GM03348 (cell line): ENCODE measurements at regions not wholly inside any gene's neighbourhood (a gene's known extent, or its start where the extent isn't known, plus 50 kb on each side); places are given as distances from the start of the nearest gene placed in this dataset.
"Not testable (repeated sequence)": the region's sequence is repeated elsewhere in the genome, so short reads cannot be mapped to it uniquely, and the experiment has no call there.

Source experiments
- DNase-seq: peaks from one replicate; pipeline ENCODE4 v3.0.0; 2012; ENCODE audit warnings: low spot score

DNA sequence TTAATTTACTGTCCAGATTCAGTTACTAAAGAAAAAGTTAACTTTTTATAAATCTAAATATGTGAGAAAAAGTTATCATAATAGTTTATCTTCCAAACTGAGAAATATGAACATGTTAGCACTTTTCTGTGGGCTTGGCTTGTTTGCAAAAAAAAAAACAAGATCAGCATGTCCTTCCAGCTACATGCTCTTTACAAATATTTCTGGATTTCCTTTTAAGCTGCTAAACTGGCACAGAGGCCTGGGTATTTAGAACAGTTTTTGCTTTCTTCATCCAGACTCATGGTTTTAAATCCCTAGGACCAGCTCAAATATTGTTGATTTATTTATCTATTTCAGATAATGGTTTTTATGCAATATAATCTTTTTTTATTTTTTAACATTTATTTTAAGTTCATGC lies 1444.5 kb upstream of the FLRT2 start:
- no peak for DNase-seq

DNA sequence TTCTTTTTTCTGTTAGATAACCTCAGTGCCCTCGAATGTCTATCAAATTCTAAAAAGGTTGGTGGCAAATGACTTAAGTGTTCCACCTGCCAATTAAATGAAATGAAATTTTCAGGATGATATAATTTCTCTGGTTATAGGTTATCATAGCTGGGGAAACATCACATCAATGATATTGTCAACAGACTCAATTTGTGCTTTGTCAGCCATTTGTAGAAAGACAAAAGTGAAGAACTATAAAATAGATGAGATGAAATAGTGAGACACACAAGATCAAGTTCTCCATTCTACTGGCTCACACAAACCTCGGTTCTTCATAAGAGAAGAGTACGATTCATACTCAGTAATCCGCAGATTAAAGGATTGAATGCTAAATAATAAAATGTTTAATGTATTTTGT lies 1443.2 kb upstream of the FLRT2 start:
- DNase-seq, result no peak

DNA sequence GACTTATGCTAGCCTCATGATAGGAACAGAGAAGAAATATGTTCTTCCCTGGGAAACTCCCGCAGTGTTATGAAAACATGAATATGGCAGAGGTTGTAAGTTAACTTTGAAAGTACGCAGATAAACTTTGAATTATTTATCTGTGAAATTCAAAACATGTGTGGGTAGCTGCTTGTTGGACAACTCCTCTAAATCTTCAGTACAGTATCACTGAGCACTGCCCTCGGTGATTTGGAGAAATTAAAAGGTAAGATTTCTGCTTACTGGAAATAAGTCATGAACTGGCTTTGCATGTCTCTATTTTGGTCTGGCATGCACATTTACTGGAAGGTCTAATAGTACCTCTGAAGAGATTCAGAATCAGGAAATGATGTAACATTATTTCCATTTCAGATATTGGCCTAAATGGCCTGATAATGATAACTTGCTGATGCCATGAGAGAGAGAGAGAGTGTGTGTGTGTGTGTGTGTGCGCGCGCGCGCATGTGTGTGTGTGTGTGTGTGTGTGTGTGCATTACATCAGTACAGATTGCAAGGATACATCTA lies 1441.9 kb upstream of the FLRT2 start:
- no peak for DNase-seq

DNA sequence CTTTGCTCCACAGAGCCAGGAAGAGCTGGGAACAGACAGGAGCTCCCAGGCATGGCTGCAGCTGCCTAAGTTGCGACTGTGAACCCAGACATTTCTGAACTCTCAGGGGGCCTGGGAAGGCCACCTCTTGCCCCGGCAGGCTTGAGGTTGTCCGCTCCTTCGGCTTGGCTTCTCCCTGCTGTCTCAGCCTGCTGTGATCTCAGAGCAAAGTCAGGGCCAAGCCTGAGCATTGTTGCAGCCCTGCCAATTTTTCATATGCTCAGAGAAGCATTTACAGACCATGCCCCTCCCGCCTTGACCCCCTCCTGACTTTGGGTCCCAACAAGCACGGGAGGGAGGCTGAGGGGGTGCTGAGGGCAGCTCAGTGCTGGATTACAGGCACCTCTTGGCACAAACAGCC lies 1439.1 kb upstream of the FLRT2 start:
- no peak for DNase-seq

DNA sequence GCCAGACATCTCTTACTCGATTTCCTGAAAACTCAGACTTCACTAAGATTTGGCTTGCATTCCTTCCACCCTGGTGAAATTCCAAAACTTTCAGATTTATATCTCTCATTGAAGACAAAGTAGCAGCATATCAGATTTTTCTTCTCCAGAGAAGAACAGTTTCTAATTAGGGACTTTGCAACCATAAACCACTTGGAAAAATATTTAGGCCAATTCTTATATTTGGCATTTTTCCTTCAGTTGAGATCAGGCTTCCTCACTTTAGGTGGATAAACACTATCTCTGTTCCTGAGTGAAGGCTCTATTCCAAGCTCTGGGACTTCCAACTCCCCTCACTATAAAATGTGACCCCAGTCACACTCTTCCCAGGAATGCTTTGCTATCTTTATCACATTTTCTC lies 1434.3 kb upstream of the FLRT2 start:
- no peak for DNase-seq

DNA sequence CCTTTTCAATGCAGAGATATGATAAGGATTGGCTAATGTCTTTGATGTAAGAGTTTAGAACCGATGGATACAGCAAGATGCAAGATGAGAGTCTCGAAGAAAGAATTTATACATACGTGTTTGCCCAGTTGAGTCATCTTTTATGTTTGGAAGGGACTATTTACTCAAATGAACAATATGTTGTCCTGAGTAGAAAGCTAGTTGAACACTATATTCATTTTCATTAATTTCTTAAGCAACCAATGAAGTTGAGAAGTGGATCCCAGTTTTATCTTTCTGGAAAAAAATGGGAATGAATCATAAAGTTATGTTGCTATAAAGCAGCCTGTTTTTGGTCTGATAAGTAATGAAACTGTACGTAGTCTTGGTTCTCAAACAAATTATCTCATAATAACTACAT lies 1431.7 kb upstream of the FLRT2 start:
- no peak for DNase-seq

DNA sequence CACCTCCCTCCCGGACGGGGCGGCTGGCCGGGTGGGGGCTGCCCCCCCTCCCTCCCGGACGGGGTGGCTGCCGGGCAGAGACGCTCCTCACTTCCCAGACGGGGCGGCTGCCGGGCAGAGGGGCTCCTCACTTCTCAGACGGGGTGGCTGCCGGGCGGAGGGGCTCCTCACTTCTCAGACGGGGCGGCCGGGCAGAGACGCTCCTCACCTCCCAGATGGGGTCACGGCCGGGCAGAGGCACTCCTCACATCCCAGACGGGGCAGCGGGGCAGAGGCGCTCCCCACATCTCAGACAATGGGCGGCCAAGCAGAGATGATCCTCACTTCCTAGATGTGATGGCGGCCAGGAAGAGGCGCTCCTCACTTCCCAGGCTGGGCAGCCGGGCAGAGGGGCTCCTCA lies 1430.4 kb upstream of the FLRT2 start:
- not testable (repeated sequence) for DNase-seq

DNA sequence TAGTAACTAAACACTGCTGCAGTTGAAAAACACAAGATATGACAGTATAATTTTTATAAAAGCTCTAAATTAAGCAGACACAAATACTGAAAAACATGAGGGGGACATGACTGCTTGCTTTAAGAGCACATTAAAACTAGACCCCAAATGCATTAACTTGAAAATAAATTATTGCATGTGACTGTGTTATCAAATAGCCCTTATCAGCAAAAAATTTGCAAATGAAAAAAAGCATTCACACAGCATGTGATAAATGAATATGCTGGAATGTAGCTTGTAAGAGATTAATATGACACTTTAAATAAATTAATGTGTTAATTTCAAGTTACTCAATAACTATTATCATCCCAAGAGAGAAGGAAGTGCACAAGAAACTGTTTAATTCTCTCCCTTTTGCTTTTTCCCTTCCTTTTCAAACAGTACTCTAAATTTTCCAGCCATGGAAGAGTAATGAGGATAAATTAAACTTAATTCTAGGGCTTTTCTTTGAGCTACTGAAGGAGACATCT lies 1422.1 kb upstream of the FLRT2 start:
- no peak for DNase-seq

DNA sequence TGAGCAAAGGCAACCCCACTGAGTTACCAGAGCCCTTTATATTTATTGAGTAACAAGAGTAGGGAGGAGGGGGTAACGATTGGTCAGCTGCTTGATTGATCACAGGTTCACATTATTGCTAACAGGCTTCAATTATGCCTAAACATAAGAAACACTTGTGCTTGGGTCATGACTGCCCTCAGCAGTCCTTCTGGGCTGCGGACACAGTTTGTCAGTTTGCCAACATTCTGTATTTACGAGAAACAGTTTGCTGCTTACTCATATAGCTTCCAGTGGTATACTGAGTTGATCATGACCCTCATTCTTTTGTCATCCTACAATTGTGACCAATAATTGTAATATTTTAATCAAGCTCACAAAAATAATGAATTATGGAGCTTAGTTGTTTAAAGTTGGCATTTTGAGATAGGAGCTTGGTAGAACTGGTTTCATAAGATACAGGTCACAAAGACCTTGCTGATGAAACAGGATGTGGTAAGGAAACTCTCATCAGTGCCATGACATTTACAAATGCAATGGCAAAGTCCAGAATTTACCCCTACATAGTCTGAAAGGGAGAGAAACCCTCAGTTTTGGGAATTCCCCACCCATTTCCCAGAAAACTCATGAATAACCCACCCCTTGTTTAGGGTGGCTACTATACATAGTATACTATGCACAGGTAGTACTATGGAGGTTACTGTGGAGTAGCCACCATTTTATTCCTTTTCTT lies 1421.0 kb upstream of the FLRT2 start:
- no peak for DNase-seq

DNA sequence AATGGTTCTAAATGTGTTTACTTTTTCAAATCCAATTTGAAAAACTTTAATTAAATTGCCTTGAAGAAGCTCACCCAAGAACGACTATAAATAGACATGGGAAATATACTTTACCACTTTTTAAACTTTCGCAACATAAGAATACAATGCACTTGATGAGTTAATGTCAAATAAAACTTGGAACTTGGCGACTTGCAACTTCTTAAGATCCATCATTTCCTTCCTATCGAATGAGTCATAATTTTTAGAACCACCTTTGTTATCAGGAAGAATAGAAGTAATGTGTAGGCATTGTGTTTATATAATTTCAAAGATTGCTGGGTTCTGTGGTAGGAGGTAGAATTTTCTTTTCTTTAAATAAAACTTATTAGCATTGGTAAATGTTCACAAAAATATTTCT lies 1417.4 kb upstream of the FLRT2 start:
- DNase-seq, result no peak

DNA sequence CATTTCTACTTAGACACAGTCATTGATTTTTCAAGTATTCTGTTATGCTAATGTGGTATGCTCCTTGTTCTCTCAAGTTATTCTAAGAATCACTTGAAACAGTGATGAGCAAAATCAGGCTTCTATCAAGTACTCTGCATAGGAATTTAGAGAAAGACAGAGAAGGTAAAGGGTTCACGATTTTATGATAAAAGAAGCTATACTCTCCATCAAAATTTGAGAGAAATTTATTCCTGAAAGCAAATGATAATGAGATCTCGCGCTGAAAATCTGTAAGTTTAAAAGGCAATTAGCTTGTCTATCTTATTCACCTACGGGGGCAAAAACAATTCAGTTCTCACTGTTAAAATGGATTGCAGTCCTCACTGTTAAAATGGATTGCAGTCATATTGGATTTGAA lies 1404.3 kb upstream of the FLRT2 start:
- DNase-seq, result no peak

DNA sequence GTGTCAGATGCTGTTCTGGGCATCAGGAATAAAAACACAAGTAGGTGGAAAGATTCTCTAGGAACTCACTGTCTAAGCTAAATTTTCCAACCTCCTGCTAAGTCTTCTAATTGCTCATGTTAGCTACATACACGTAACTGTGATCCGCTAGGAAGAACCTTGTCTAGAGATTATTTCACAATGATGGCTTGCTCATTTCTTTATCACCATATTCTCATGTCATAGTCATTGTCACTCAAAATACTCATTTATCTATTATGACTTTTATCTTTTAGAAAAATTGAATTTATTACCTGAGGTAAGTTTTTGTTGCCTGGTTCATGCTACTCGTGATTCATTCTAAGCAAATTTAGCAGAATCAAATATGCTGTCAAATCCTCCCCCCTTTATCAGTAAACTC lies 1402.4 kb upstream of the FLRT2 start:
- no peak for DNase-seq

DNA sequence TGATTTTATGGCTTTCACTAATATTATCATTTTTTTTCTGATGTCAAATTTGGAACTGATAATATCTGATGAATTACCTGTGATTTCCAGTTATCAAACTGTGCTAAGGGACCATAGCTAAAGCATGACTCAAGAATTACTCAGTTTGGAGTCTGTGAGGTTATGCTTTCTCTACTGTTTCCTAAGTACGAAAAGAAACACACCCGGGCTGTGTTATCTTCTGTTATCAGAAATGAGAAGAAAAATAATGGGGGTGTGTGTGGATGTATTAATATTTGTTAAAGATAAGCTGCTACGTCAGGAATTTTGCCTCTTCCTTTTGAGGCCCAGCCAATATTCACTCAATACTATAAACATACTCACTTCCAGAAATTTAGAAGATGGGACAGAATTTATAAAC lies 1401.9 kb upstream of the FLRT2 start:
- no peak for DNase-seq

DNA sequence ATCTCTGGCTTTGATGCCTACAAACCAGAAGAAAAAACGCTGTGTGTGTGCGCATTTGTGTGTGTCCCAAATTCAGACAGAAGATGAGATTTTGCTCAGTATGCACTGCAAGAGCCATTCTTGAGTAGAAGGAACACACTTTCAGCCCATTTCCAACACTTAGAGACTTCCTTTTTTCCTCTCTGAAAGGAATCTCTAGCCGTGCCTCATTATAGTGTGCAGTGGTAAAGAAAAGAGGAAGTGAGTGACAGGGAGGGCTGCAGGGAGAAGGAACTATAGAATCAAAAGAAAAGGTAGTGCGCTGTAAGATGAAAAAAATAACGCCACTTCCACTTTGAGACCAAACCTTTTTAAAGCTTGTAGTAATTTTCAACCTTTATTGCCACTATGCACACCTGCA lies 1400.9 kb upstream of the FLRT2 start:
- no peak for DNase-seq

DNA sequence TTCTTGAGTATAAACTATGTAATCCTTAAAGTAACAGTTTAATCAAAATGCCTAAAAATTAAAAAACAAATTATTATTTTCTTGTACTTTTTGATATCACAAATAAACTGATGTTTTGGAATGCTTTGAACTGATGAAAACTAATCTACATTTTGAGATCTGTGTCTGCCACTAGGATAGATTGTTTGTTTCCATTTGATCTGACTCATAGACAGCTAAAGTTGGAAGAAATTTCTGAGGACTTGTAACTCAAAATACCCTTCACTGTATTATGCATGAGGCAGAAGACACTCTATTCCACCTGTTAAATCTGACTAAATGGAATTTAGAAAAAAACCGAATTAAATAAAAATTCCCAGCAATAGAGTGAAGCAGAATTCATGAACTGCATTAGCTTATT lies 1400.0 kb upstream of the FLRT2 start:
- DNase-seq, result no peak

DNA sequence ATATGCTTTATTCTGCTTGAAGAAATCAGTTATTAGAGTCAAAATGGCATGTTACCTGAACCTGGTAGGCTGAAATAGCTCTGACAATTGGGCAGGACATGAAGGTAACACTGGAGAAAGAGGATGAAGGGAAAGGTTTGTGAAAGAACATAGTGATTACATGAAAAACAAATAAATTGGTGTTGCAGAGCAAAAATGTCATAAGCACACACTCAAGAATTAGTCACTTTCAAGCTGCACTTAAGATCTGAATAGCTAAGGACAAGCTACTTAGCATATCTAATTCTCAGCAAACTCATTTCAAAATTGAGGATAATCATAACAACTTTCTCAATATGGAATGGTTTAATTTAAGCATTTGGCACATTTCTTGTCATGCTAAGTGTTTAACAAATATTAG lies 1398.0 kb upstream of the FLRT2 start:
- DNase-seq, result no peak

DNA sequence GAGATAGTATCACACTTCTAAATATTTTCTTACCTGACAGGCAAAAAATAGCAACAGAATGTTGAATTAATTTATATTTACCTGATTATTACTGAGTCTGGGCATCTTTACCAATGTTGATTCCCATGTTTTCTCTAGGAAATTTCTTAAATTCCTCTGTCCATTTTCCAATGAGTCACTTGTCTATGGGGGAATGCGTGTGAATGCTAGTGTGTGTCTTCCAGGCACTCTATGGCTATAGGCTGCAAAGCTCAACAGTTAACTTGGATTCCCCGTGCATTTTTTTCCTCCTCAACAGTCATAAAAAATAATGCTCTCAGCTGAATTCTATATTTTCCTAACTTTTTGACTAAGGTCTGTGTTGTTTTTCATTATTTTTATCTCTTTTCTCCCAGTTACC lies 1385.8 kb upstream of the FLRT2 start:
- no peak for DNase-seq

DNA sequence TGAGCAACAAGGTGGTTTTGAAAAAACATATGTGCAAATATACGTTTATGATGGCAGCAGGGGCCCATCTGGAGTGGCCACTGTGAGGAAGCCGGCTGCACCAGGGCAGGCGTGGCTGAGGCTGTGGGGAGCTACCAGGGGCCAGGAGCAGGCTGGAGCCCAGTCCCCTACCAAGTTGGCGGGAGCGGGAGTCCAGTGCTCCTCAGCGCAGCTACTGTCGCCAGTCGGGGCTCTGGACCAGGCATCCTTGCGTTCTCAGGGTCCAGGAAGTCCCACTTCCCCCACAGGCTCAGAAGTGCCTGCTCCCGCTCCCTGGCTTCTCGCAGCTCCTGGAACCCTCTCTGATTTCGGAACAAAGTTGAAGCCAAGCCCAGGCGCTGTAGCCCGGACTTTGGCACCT lies 1377.5 kb upstream of the FLRT2 start:
- no peak for DNase-seq

DNA sequence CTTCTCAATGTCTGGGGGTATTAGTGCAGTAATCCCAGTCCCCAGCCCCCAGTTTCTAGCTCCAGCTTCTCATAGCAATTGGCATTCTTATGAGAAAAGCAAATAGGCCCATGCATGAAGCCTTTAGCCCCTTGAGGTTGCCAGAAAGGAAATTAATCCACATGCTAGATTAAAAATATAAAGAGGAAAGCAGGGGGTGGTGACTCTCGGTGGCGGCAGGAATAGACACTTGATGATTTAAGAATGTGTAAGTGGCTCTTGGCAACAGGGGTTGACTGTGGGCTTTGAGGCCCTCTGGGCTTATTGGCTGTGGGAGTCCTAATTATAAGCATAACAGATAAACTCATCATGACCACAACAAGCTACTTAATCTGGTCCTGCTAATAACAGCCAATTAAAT lies 1367.3 kb upstream of the FLRT2 start:
- DNase-seq, result no peak

DNA sequence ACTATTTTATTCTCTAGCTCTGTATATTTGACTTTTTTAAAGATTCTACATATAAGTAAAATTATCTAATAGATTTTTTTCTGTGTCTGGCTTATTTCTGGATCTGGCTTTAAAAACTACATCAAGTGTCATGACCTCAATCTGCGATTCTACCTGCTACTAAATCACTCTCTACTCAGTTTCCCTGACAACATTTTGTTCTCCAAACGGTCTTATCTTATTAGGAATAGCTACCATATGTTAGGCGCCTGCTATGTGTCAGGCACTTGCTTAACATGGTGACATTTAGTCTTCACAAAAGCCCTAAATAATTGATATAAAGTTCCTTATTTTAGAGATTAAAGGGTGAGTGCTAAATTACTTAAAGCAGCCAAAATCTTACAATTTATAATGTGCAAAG lies 1362.9 kb upstream of the FLRT2 start:
- no peak for DNase-seq

DNA sequence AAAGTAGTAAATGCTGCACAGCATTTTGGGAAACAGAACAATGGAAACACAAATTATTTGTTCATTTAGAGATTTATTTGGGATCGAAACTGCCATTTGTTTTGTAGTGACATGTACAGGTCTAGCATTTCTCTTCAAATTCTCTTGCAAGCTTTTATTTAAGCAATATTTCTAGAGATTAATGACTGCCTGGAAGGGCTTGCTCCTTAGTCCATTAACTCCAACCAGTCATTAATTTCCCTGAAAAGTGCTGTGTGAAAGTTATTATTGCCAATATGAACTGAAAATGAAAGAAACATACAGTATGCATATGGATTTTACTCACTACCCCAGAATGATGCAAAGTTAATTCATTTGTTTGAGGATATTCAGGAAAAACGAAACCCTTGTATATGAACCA lies 1349.6 kb upstream of the FLRT2 start:
- DNase-seq, result no peak

DNA sequence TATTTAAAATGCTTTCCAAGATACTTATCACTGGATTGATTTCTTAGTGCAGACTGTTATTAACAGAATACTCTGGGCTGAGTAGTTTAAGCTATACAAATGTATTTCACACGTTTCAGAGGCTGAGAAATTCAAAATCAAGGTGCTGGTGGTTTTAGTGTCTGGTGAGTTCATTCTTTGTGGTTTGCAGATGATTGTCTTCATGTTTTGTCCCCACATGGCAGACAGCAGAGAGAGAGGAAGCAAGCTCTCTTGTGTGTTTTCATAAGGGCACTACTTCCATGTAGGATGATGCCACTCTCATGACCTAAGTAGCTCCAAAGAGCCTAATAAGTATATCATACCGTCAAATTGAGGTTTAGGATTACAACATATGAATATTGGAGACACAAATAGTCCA lies 1348.9 kb upstream of the FLRT2 start:
- no peak for DNase-seq

DNA sequence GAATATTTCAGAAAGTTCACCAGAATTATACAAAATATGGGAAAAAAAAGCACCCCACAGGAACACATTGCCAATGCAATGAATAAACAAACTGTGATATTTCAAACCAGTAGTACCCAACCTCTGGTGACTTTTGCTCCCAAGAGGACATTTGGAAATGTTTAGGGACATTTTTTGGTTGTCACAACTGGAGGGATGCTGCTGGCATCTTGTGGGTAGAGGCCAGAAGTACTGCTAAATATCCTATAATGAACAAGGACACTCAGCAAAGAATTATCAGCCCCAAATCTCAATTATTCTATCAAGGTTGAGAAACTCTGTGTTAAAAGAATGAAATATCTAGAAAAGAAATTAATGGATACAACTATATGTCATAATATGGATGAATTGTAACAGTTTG lies 1334.4 kb upstream of the FLRT2 start:
- DNase-seq, result no peak

DNA sequence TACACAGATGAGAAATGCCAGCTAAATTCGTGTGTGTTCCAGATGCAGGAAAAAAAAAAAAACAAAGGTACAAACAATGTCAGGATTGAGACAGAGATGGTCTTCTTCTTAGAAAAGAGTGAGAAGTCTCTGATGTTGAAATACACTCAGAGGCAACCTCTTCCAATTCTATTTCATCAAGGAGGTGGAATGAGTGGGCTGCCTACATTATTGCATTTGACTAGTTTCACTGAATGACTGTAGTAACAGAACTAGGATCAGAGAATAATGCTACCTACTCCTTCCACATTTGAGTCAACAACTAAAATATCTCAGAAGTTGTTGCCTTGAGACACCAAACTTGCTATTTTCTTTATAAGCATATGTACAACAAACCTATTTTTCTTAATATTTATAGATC lies 1332.2 kb upstream of the FLRT2 start:
- DNase-seq, result no peak
